AG04450 (cell line): ENCODE measurements at regions not wholly inside any gene's neighbourhood (a gene's known extent, or its start where the extent isn't known, plus 50 kb on each side); places are given as distances from the start of the nearest gene placed in this dataset.

Experiments used
- CTCF ChIA-PET: fragments of 300-600, 350-600 bp; formaldehyde crosslinking; extraction: SDS; loops from one replicate; lab custom pipeline; 2022; ENCODE audit warnings: antibody characterized with exemption, inconsistent platforms; lab: Charles Lee
- POLR2A ChIA-PET: fragments of 350-600 bp; formaldehyde crosslinking; extraction: SDS; loops from one replicate; lab custom pipeline; 2021; ENCODE audit warnings: antibody characterized with exemption, inconsistent platforms; lab: Yijun Ruan, JAX
- DNase-seq: peaks from one replicate; pipeline ENCODE4 v3.0.0-alpha.2; 2011; ENCODE audit warnings: low read depth, low spot score
- H3K27ac ChIP-seq: one replicate; pipeline ENCODE4 v1.5.1; 2012; ENCODE audit warnings: low read depth, low read length, control low read depth
- H3K27me3 ChIP-seq: one replicate; pipeline ENCODE4 v1.6.0; 2012; ENCODE audit warnings: low read length; ENCODE audit not compliant: control insufficient read depth, insufficient read depth
- H3K4me3 ChIP-seq: 2 replicates; pipeline ENCODE4 v1.5.1; 2011; ENCODE audit warnings: mild to moderate bottlenecking, low read depth, low read length, control low read depth
- H3K9me3 ChIP-seq: 2 replicates; pipeline ENCODE4 v1.5.1; 2012; ENCODE audit warnings: low read length; ENCODE audit not compliant: control insufficient read depth, insufficient read depth
- CTCF ChIP-seq: IDR thresholded peaks from 2 replicates; pipeline ENCODE4 v1.5.1; 2011; ENCODE audit warnings: low read depth, low read length, control low read depth, inconsistent platforms

GRCh38 chr2:167675906-167676305 is 571.5 kb downstream of the STK39 start:
- POLR2A ChIA-PET = no interaction called here
- H3K27me3 ChIP-seq = no peaks in the 10 kb centered on the region
- TF ChIP-seq CTCF = no peak
- no peak for DNase-seq
- H3K27ac ChIP-seq = no peak overlapping the region
- no peaks in the 10 kb centered on the region for H3K9me3 ChIP-seq
- CTCF ChIA-PET = no interaction called here
- H3K4me3 ChIP-seq = no peak overlapping the region

GRCh38 chr2:167670588-167670987 is 576.8 kb downstream of the STK39 start:
- Histone ChIP-seq H3K4me3 (no peak overlapping the region), H3K27ac (no peak overlapping the region), H3K9me3 (peaks cover 3% of the 10 kb centered on the region; the same call in 1 of the 2 replicates), H3K27me3 (no peaks in the 10 kb centered on the region)
- CTCF ChIA-PET = no interaction called here
- DNase-seq = no peak
- no peak for TF ChIP-seq CTCF
- POLR2A ChIA-PET = no interaction called here

- CTCF ChIA-PET = no interaction called here
- H3K4me3 ChIP-seq = no peak overlapping the region
- H3K9me3 ChIP-seq = no peaks in the 10 kb centered on the region
- H3K27me3 ChIP-seq = no peaks in the 10 kb centered on the region
- H3K27ac ChIP-seq = no peak overlapping the region
- POLR2A ChIA-PET = no interaction called here
- no peak for TF ChIP-seq CTCF
- DNase-seq = no peak
Observed at GRCh38 chr2:167653131-167653530, 594.3 kb downstream of the STK39 start.

- CTCF ChIA-PET = no interaction called here
- TF ChIP-seq CTCF = no peak
- POLR2A ChIA-PET = no interaction called here
- Histone ChIP-seq H3K27ac (no peak overlapping the region), H3K9me3 (no peaks in the 10 kb centered on the region), H3K4me3 (no peak overlapping the region), H3K27me3 (no peaks in the 10 kb centered on the region)
- no peak for DNase-seq
Observed at GRCh38 chr2:167652401-167652800, 595.0 kb downstream of the STK39 start.

GRCh38 chr2:167651406-167652151 is 595.8 kb downstream of the STK39 start:
- H3K4me3 ChIP-seq = no peak overlapping the region
- TF ChIP-seq CTCF = no peak
- DNase-seq = no peak
- no peak overlapping the region for H3K27ac ChIP-seq
- CTCF ChIA-PET = no interaction called here
- no peaks in the 10 kb centered on the region for H3K27me3 ChIP-seq
- no peaks in the 10 kb centered on the region for H3K9me3 ChIP-seq
- POLR2A ChIA-PET = no interaction called here
